Stimulated activated naive CD8-positive, alpha-beta T cell treated with anti-CD3 and anti-CD28 coated beads, Interleukin-15, Interleukin-2, amounts not matched to agents 100 U/mL and 50 U/mL, for 24 hours (primary cell): ENCODE measurements at regions not wholly inside any gene's neighbourhood (a gene's known extent, or its start where the extent isn't known, plus 50 kb on each side); places are given as distances from the start of the nearest gene placed in this dataset.

ENCODE experiments used
- ATAC-seq: fragments of 150-1000 bp; cut with Tn5 transposase; one replicate; pipeline ENCODE4 v1.10.0; 2021
- DNase-seq: peaks from one replicate; pipeline ENCODE4 v3.0.0; 2021

DNA sequence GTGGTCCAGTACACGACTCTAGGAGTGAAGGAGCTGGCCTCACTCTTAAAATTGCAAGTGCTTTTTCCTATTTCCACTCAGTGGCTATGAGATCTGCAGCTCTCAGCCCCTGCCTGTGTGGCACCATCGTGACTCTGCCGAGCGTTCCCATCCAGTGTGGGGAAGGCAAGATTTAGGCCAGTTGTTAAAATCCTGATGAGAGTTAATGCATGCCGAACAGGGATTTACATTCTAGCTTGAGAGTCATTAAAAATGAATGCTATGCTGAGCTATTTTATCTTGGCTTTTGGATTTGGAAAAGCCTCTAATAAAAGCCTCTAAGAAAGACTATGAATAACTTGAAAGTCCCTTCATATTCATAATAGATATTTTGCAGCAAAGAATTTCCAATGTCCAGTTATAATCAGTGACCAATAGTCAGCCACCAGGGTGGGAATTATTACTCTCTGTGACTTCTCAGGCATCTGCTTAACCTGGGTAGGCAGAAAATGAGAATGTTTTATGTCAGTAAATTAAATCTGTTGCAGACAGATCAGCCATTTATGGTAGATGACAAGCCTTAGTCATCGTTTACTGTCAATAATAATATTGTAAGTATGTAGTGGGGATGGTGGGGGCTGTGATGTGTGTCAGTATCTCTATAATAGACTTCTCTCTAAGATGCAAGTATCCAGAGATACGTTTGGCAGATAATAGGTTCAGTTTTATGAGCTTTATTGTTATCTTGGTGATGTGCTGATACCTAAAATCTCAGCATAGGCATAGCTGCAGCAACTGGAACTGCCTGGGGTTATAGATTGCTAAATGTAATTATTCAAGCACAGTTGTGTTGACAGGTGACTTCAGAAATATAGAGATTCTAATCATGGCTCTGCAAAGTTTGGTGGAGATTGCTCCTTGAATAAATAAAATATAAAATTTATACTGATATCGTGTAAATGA is 207.8 kb downstream of the SOCS6 start:
- DNase-seq, result no peak
- ATAC-seq, result no peak

DNA sequence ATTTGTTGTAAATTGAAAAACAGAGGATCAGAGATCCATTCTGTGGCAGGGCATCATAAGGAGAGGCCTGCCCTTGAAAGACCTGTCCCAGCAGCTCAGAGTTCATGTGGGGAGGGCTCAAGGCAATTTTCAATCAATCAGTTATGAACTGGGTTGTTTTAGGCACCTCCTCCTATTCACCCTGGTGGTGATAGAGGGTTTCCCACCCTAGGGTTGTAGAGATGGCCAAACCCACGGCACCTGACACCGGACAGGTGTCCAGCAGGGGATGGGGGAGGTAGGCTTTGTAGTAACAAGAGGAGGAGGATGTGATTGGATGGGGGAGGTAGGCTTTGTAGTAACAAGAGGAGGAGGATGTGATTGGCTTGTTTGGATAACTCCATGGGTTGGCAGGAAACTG is 205.7 kb downstream of the SOCS6 start:
- ATAC-seq, result no peak
- no peak for DNase-seq

DNA sequence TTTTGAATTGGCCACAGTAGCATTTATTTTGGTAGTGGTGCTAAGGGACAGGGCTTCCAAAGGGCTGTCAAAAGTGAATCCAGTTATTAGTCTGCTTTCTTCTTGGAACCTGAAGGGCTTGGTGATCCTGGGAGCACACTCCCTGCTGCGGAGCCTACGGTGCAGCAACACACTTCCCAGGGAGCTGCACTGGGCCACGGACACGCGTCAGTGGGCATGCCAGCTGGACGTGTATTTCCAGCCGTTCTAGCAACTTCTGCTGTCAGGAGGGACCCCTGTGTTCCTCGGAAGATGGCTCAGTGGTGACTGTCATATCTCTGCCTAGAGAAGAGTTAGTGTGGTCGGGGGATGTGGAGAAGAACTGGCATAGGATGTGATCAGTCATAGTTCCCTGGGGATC is 204.6 kb downstream of the SOCS6 start:
- ATAC-seq (no peak), DNase-seq (no peak)

DNA sequence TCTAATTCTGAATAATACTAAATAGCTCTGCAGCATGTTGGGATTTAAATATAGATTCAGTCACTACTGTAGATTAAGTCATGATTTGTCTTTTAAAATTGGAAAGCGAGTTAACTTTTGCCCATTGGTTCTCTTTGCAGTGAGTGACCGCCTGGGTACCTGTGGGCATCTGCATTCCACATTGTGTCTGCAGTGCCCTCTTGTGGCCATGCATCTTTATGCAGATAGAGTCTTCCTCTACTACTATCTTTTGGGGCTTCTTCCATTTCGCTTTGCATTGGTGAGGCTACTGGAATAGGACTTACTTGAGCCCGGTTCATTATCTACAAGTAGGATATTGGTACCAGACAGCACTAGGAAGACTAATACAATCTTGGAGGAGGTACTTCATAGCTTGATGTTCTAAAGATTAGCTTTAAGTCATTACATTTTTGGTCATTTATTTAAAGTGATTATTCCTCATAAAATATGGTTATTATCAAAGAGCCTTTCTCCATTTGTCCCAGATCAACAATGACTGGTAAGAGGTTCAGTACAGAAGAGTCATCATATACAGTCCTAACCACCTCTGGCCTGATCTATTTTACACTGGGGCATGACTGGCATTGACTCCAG is 203.0 kb downstream of the SOCS6 start:
- ATAC-seq (peak; percentile 70), DNase-seq (peak; percentile 70)

DNA sequence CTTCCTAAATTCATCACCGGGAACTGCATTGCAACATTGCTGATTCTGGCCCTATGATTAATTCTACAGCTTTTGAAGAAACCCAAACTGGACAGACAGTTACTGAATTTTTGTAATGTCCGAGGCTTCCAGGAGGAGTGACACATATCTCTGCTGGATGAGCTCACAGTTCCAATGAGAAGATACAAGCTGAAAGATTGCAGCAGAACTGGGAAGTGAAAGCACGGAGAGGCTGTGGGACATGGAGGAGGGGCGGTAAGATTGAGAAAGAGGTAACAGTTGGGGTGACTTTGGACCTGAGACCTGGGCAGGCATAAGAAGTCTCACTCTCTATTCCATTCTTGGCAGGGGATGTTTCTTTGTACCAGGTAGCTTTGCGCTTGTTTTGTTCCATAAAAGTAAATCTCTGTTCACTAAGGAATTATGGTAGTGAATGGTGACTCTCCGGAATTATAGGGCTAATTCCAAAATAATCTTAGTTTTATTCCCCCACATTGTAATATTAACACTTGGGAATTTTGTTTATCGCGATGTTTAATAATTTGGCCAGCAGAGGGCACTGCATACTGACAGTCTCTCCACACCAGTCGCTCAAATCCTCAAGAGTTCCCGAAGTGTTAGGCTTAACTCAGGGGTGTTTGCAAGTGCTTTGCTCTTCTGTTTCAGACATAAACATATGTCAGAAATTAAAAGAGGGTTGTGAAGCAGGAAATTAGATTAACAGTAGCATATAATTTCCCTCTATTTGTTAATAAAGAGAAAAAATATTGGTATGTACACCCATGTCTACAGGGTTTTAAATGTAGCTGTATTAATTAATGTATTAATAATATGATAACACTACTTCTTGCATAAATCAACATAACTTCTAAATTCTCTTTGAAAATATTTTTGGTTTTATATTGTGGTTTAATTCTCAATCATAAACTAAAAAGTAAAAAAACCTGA is 201.4 kb downstream of the SOCS6 start:
- DNase-seq (peak; percentile 27), ATAC-seq (no peak)

DNA sequence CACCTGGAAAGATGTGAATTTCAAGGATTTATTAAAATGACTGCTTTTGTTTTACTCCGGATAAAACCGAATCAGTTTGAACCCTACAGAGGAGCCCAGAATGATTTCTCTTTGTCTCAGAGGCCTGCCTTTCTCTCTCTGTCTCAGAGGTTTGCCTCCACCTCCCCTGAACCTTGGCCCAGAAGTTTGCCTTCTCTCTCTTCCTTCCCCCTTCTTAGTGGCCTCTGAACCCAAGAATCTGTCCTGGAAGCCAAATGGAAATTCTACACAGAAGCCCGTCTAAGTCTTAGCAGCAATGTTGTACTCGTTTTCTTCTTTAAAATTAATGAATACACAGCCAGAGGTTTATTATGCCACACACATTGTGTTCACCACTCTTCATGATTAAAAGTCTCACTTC is 200.7 kb downstream of the SOCS6 start:
- DNase-seq, result no peak
- no peak for ATAC-seq

DNA sequence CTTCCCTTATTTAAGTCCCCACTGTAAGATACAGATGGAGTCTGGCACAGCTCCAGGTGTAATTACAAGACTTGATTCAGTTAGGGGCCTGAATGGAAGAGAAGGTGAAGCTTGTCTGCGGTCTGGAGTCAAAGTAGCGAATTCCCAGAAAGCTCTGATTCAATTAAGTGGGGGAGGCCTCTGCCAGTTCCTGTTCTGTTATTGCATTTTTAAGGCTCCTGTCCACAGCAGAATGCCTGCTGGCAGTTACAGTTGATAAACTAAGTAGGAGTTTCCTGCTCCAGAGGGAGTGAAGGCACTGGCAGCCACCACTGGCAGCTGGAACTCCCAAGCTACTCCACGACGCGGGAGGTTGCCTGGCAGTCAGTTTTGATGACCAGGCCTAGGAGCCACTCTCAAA is 181.1 kb downstream of the SOCS6 start:
- ATAC-seq, result no peak

DNA sequence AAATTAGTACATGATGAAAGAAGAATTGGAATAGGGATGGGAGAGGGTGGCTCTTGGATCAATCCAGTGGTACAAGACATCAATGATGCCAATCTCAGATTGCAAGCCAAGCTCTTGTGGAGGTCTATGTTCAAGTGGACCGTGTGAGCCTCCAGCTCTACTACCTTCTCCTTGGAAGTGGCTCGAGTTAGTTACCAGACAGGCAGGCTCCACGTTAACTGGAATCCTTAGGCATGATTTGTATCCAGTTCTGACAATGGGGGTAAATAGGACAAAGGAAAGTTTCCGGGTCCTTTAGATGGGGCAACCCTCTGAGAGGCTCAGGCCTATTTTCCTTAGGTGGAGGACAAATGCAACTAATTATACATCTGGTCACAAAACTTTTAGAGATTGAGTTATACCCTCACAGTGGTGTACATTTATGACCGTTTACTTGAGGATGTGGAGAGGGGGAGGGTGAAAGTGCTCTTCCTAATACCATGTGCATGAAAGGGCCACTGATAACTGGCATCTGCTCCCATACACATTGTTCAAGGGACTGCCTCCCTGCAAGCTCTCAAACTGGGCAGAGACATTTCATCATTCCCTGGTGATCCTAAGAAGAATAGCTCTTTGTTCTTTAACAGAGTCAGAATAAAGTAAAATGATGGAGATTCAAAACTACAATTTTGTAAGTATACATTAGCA is 180.2 kb downstream of the SOCS6 start:
- ATAC-seq, result no peak
- DNase-seq, result no peak

More for the DNA sequence above, 181.1 kb downstream of the SOCS6 start:
- DNase-seq, result no peak

DNA sequence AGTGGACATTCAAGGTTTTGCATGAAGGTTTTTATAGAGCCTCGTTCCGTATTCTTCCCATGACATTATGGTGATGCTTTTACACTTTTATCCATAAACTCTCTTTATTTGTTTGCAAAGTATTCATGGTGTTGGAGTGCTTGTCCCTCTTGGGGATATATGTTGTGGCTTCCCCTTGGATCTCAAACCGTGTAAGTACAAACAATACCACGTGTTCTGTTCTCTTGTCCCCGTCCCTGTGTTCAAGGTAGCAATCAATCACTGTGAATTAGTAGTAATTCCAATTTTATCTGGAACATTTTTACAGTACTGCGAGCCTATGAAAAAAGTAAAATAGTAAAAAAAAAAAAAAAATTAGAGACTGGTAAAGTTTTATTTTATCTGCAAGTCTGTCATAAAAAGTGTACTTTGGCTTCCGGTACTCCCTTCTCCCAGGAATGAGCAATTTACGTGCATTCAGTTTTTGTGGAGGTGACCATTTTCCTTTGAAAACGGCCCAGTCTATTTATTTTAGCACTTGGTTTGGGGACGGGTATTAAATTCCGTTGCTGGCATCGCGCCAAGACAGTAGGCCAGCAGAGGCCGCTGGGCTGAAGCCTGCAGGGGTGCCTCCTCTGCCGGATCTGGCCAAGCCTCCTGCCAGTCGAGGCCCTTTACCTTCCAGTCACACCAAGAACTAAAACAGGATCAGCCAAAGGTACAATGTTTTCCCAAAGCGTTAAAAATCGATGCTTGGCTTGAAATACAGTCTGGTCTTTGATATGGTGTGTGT is 175.7 kb downstream of the SOCS6 start:
- DNase-seq, result peak; percentile 50
- no peak for ATAC-seq

DNA sequence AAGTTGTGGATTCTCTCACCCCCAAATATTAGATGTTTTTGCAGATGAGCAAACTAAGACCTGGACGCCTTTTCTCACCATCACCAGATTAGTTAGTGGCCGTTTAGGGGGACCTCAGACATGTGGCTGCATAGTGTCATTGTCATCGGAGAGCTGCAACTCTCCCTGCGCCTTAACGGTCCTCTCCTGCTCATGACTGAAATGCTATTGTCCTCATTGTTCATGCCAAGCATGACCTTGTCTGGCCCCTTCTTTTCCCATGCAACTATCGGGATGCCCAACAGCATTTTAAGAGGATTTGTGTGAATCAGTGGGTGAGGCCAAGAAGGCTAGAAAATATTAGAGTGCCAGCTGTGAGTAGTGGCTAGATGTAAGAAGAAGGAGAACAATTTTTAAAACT is 174.2 kb downstream of the SOCS6 start:
- no peak for DNase-seq
- no peak for ATAC-seq

DNA sequence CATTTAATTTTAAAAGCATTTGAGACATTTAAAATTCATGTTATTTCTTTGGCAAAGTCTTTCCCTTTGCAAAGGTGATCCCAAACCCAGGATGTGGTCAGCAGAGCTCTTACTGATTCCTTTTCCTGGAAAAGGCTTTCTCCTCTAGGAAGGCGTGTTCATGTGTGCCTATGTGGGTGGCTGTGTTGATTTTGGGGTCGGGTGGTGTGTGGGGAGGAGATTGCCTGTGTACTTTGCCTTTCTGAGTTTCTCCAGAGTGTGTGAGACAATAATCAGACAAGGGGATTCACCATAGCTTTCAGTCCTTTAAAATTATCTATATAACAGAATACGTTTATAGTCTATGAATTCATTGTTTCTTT is 173.2 kb downstream of the SOCS6 start:
- DNase-seq (no peak), ATAC-seq (no peak)

DNA sequence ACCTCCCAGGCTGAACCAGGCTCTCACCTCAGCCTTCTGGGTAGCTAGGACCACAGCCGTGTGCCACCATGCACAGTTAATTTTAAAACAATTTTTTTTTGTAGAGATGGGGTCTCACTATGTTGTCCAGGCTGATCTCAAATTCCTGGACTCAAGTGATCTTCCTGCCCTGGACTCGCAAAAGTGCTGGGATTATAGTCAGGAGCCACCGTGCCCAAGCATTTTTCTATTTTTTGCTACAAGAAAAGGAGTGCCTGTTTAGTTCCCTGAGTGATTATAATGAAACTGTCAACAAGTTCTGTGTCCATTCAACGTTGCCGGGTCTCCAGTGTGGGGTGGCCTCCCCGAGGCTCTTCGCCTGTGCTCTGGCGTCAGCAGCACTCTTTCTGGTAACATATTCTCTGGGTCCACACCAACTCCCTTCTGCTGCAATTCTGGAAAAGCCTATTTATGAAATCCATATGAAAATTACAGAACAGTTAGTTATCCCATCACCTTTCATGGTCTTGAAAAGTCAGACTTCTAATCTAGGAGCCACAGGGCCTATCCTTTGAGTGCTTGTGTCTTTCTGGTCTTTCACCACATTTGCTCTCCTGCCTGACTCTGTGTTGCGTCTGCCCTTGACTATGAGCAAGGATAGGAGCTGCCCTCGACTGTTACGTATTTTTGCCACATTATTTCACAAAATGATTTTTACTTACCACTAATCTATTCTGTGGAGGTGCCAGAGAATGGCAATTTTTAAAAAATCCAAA is 172.7 kb downstream of the SOCS6 start:
- DNase-seq, result no peak
- no peak for ATAC-seq

DNA sequence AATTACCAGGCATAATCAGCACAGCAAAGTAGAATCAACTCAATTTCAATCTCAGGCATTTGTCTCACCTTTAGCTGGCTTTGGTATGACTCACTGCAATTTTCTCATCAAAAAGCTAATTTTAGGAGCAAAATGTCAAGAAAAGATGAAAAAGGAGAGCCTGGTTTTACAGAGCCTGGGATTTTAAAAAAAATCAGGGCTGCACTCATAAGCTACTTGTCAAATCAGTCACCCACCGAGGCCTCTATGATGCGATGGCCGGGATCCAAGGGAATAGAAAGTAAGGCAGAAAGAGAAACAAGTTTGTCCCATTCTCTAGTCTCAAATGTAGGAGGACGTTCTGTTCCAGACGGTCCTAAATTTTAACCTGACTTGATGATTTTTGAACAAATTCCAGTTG is 170.9 kb downstream of the SOCS6 start:
- no peak for DNase-seq
- ATAC-seq, result no peak

DNA sequence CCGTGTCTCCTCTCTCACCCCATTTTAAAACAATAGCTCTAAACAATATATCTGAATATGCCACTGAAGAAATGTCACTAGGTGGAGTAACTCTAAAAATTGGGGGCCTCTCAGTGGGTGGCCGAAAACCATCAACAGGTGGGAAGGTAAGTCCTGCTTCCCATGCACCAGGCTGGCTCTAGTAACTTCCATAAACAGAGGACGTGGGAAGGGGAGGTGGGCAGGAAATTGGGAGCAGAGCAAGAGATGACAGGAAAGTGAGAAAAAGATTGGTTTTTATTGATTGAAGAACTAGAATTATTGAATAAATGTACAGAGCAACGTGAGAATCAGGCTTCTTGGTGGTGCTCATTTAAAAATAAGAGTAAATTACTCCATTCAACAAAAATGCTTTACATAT is 170.4 kb downstream of the SOCS6 start:
- ATAC-seq, result no peak
- no peak for DNase-seq

DNA sequence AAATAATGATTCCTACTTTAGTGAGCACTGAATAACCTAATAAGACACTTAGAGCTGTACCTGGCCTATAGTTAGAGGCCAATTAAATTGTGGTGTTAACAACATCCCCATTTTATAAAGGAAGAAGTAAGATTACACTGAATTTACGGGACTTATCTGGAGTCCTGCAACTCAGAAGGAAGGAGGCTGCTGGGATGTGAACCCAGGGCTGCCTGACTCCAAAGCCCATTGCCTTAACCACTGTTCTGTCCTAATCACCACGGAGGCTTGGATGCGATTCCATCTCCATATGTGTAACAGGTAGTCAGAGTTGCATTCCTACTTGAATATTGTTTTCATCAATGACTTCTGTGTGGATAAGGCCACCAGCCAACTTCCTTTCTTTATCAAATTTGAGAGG is 168.9 kb downstream of the SOCS6 start:
- DNase-seq (no peak), ATAC-seq (no peak)

DNA sequence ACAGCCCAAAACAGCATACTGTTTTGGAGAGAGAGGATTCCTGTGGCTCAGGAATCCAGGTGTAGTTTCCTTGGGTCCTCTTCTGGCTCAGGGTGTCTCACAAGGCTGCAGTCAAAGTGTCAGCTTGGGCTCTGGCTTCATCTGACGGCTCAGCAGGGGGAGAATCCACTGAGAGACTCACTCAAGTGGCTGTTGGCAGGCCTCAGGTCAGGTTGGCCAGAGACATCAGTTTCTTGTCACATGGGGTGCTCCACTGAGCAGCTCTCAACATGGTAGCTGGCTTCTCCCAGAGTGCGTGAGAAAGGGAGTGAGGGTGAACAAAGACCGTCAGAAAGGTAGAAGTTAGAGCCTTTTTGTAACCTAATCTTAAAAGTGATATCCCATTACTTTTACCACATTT is 168.4 kb downstream of the SOCS6 start:
- DNase-seq, result no peak
- ATAC-seq, result no peak

DNA sequence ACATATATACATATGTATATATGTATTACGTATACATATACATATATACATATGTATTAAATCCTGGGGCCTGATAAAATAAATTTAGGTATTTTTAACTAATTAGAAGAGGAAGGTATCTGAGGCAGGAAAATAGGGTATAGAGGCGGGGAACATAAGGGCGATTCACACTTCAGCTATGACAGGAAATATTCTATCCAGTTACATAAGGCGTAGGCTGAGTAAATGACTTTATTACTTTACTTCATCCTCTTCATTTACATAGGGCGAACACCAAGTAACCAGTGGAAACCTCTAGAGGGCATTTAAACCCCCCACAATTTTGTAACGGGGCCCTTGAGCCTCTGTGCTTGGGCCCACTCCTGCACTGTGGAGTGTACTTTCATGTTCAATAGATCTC is 167.5 kb downstream of the SOCS6 start:
- DNase-seq (no peak), ATAC-seq (no peak)

DNA sequence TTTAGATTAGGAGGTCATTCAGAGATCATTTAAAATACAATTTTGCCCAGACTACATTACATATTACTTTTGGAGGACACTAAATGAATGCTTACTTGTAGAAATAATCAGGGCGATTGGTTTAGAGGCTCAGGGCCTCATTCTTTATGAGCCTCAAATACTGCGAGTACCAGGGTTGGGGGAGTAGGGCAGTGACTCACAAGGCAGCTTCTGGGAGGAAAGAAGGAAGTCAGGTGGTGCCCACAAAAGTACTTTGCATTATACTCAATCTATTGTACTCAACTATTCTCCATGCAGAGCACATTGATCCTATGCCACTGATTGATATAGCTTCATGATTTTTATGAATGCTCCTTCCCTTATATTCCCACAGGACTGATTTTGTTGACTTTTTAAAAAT is 166.9 kb downstream of the SOCS6 start:
- no peak for DNase-seq
- no peak for ATAC-seq

DNA sequence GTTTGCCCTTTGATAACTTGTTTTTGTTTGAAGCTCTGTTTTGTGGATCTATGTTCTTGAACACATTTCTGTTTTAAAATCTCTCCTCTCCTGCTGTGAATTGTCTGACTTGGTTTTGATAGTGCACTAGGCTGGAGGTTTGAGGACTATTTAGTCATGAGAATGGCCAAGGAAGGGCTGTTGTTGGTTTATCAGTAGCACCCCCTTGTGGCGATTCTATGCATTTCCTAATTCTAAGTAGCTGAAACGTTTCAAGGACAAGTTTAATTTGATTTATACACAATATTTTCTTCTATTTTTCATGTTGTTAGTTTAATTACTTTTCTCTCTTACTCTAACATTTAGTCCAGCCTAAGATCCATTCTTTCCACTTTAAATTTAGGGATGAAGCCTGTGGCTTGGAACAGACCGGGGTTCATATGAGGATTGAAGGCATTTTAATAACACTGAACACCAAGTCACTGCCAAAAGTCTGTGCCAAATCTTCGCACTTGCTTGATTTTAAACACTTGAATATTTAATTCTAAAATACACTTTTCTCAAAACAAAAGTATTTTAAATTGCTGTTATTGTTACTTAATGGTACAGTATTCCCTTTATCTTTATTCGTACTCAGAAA is 166.0 kb downstream of the SOCS6 start:
- ATAC-seq, result peak; percentile 46

More for the DNA sequence above, 166.0 kb downstream of the SOCS6 start:
- peak; percentile 25 for DNase-seq
